NCI-H2196 (cell line): ENCODE measurements at regions not wholly inside any gene's neighbourhood (a gene's known extent, or its start where the extent isn't known, plus 50 kb on each side); places are given as distances from the start of the nearest gene placed in this dataset.

Source experiments
- DNase-seq: peaks from one replicate; lab custom pipeline; 2025; ENCODE audit not compliant: unreplicated experiment; lab: John Stamatoyannopoulos, UW

GRCh38 chr20:57114290-57115005 is 152.0 kb downstream of the BMP7 start:
- DNase-seq: no peak

DNA sequence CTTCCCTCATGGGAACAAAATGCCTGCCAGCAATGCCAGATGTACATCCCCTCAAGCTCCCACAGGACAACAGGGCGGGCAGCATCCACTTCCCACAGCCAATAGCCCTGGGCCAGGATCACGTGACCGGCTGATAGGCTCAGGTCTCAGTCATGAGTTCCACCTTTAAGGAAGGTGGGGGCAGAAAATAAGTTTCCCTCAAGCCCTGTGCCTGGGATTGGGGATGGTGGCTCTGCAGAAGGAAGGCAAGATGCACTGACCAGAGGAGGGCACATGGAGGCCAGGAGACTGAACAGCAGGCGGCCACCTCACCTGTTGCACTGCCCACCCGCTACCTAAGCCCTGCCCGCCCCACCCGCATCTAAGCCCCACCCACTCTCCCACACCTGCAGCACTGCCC is 149.1 kb downstream of the BMP7 start:
- DNase-seq: no peak

- no peak for DNase-seq
Measured at GRCh38 chr20:57118107-57118769, 148.2 kb downstream of the BMP7 start.
